ENCODE measurements at regions not wholly inside any gene's neighbourhood (a gene's known extent, or its start where the extent isn't known, plus 50 kb on each side); places are given as distances from the start of the nearest gene placed in this dataset.

DNA sequence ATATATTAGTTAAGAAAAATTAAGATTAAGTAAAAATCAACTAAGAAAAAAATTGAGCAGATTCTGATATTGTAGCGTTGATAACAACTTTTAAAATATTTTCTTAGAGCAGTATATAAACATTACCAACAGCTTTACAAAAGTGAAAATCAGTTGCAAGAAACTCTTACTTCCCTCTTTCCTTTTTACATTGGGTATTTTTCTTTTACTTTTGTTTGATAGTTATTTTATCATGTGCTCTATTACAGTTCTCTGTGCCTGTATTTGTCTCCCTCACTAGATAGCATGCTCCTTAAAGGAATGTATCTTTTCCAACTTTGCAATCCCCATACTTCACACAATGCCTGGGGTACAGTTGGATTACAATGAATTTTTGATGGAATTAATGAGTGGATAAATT, 87.5 kb upstream of the P3H2 start:
- Histone ChIP-seq H3K27me3 (ENCODE audit: low read depth) (no peaks in the 10 kb centered on the region), H3K4me3 (no peak overlapping the region), H3K9me3 (no peaks in the 10 kb centered on the region), H3K27ac (no peak overlapping the region), H3K4me1 (no peaks in the 10 kb centered on the region), H3K36me3 (no peaks in the 10 kb centered on the region)
- ATAC-seq, result no peak
- intact Hi-C loops (cut with DNase I), result no loop called here
- TF ChIP-seq, protein P1, sequence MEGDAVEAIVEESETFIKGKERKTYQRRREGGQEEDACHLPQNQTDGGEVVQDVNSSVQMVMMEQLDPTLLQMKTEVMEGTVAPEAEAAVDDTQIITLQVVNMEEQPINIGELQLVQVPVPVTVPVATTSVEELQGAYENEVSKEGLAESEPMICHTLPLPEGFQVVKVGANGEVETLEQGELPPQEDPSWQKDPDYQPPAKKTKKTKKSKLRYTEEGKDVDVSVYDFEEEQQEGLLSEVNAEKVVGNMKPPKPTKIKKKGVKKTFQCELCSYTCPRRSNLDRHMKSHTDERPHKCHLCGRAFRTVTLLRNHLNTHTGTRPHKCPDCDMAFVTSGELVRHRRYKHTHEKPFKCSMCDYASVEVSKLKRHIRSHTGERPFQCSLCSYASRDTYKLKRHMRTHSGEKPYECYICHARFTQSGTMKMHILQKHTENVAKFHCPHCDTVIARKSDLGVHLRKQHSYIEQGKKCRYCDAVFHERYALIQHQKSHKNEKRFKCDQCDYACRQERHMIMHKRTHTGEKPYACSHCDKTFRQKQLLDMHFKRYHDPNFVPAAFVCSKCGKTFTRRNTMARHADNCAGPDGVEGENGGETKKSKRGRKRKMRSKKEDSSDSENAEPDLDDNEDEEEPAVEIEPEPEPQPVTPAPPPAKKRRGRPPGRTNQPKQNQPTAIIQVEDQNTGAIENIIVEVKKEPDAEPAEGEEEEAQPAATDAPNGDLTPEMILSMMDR (IDR thresholded peaks at IDR 0.05), result no peak
- no peak for DNase-seq

DNA sequence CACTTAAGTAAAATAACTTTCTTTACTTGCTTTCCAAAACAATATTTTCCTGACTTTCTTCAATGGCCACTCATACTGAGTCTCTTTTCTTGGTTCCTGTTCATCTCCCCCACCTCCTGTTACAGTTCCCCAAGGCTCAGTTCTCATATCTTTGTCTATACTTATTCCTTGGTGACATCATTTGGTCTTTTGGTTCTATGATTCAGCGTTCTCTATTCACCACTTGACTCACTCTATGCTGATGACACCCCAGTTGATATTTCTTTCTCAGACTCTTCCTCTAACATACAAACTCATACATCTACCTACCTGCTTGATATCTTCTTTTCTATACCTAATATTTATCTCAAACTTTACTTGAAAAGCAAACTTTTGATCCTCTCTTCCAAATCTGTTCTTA, 85.0 kb upstream of the P3H2 start:
- intact Hi-C loops (cut with DNase I), result no loop called here
- Histone ChIP-seq H3K4me1 (no peaks in the 10 kb centered on the region), H3K27ac (no peak overlapping the region), H3K9me3 (no peaks in the 10 kb centered on the region), H3K27me3 (ENCODE audit: low read depth) (no peaks in the 10 kb centered on the region), H3K4me3 (no peak overlapping the region), H3K36me3 (no peaks in the 10 kb centered on the region)
- DNase-seq, result no peak
- TF ChIP-seq, protein P1 (IDR thresholded peaks at IDR 0.05), result no peak
- peak in 1 of 2 donors; percentile 21 for ATAC-seq

GRCh38 chr3:190204200-190204599, 83.5 kb upstream of the P3H2 start:
- Histone ChIP-seq H3K36me3 (no peaks in the 10 kb centered on the region), H3K4me1 (no peaks in the 10 kb centered on the region), H3K27ac (no peak overlapping the region), H3K27me3 (ENCODE audit: low read depth) (no peaks in the 10 kb centered on the region), H3K4me3 (no peak overlapping the region), H3K9me3 (no peaks in the 10 kb centered on the region)
- DNase-seq, result no peak
- intact Hi-C loops (cut with DNase I), result no loop called here
- no peak for ATAC-seq
- TF ChIP-seq, protein P1 (IDR thresholded peaks at IDR 0.05), result no peak

DNA sequence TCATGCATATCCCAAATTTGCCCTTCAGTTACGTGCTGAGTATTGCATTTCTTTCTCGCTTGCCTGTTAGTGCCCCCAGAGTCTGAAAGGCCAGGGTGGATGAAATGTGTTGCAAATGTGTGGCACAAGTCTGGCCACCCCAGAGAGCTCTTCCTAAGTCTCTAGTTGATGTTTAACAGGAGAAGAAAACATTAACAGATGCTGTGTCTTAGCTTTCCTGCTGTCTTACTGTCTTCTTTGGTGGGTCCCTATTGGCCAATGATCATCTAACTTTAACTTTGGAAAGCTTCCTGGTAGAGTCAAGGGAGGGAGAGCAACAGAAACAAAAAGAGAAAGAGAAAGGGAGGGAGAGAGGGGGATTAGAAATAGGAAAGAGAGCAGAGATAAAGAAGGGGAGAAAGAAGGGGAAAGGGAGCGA, 76.7 kb upstream of the P3H2 start:
- no peaks in the 10 kb centered on the region for H3K4me1 ChIP-seq
- no peak overlapping the region for H3K27ac ChIP-seq
- TF ChIP-seq, protein P1 (IDR thresholded peaks at IDR 0.05), result no peak
- H3K36me3 ChIP-seq, result no peaks in the 10 kb centered on the region
- ATAC-seq (no peak), DNase-seq (no peak)
- intact Hi-C loops (cut with DNase I), result no loop called here
- no peak overlapping the region for H3K4me3 ChIP-seq
- H3K9me3 ChIP-seq, result no peaks in the 10 kb centered on the region
- H3K27me3 ChIP-seq (ENCODE audit: low read depth), result no peaks in the 10 kb centered on the region

DNA sequence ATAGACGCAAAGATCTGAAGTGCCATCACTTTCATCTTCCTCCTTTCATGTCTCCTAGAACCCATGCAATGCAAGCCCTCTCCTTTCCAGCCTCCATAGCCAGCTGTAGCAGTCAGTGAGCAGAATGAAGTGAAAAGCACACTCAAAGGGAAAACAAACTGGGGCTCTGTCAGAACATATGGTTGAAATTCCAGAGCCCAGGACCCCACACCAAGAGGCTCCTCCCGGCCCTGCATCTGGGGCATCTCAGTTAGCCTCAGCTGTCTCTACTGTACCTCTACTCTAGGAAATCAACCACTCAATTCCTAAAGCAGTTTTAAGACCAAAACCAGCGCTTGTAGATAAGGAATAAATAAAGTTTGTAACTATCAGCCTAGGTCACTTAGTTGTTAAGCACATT, 73.8 kb upstream of the P3H2 start:
- Histone ChIP-seq H3K4me1 (no peaks in the 10 kb centered on the region), H3K36me3 (no peaks in the 10 kb centered on the region), H3K27ac (no peak overlapping the region), H3K9me3 (no peaks in the 10 kb centered on the region), H3K4me3 (no peak overlapping the region), H3K27me3 (ENCODE audit: low read depth) (no peaks in the 10 kb centered on the region)
- TF ChIP-seq, protein P1 (IDR thresholded peaks at IDR 0.05), result no peak
- ATAC-seq (no peak), DNase-seq (no peak)
- intact Hi-C loops (cut with DNase I), result no loop called here

DNA sequence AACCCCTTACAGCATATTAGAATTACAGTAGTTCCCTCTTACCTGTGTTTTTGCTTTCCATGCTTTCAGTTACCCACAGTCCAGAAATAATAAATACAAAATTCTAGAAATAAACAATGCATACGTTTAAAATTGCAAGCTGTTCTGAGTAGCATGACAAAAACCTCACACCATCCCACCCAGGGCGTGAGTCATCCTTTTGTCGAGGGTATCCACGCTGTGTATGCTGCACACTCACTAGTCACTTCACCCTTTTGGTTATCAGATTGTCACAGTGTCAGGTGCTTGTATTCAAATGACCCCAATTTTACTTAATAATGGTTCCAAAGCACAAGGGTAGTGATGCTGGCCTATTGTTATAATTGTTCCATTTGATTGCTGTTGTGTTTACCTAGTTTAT, 72.5 kb upstream of the P3H2 start:
- Histone ChIP-seq H3K4me1 (no peaks in the 10 kb centered on the region), H3K36me3 (no peaks in the 10 kb centered on the region), H3K9me3 (no peaks in the 10 kb centered on the region), H3K27me3 (ENCODE audit: low read depth) (no peaks in the 10 kb centered on the region), H3K27ac (no peak overlapping the region), H3K4me3 (no peak overlapping the region)
- TF ChIP-seq, protein P1 (IDR thresholded peaks at IDR 0.05), result no peak
- DNase-seq (no peak), ATAC-seq (no peak)
- intact Hi-C loops (cut with DNase I), result no loop called here

All from lower lobe of right lung (tissue), 2 donors.